Endodermal cell (in vitro differentiated cells): ENCODE measurements at regions not wholly inside any gene's neighbourhood (a gene's known extent, or its start where the extent isn't known, plus 50 kb on each side); places are given as distances from the start of the nearest gene placed in this dataset.

ENCODE experiments used
- DNase-seq: peaks from one replicate; pipeline ENCODE4 v3.0.0-alpha.2; 2017
- H3K27ac ChIP-seq: 2 replicates; pipeline ENCODE4 v1.5.1; 2013; ENCODE audit warnings: mild to moderate bottlenecking, low read depth, low read length, moderate library complexity
- H3K27me3 ChIP-seq: 2 replicates; pipeline ENCODE4 v1.6.1; 2013; ENCODE audit warnings: mild to moderate bottlenecking, low read length, moderate library complexity; ENCODE audit not compliant: insufficient read depth, control insufficient read depth, poor library complexity, severe bottlenecking
- H3K36me3 ChIP-seq: 2 replicates; pipeline ENCODE4 v1.7.0; 2013; ENCODE audit warnings: mild to moderate bottlenecking, low read length, moderate library complexity; ENCODE audit not compliant: control insufficient read depth, insufficient read depth
- H3K4me1 ChIP-seq: one replicate; pipeline ENCODE4 v1.7.0; 2013; ENCODE audit warnings: low read length; ENCODE audit not compliant: control insufficient read depth, insufficient read depth
- H3K4me3 ChIP-seq: 2 replicates; pipeline ENCODE4 v1.5.1; 2013; ENCODE audit warnings: mild to moderate bottlenecking, low read length, moderate library complexity
- H3K9ac ChIP-seq: 2 replicates; pipeline ENCODE4 v1.6.1; 2013; ENCODE audit warnings: mild to moderate bottlenecking, low read length, moderate library complexity; ENCODE audit not compliant: poor library complexity, severe bottlenecking; ENCODE audit errors: extremely low read depth
- H3K9me3 ChIP-seq: 2 replicates; pipeline ENCODE4 v1.6.1; 2013; ENCODE audit warnings: mild to moderate bottlenecking, low read length, moderate library complexity; ENCODE audit not compliant: control insufficient read depth
- H3K27ac Mint-ChIP-seq: 2 replicates; pipeline ENCODE4 v1.8.0; 2020; ENCODE audit warnings: mixed read lengths
- H3K27me3 Mint-ChIP-seq: 2 replicates; pipeline ENCODE4 v1.8.0; 2021; ENCODE audit warnings: mild to moderate bottlenecking, mixed read lengths; ENCODE audit not compliant: insufficient read depth
- H3K36me3 Mint-ChIP-seq: 2 replicates; pipeline ENCODE4 v1.8.0; 2020; ENCODE audit warnings: low read depth, mixed read lengths
- H3K4me1 Mint-ChIP-seq: 2 replicates; pipeline ENCODE4 v1.8.0; 2020; ENCODE audit warnings: mixed read lengths
- H3K4me3 Mint-ChIP-seq: 2 replicates; pipeline ENCODE4 v1.8.0; 2020; ENCODE audit warnings: mild to moderate bottlenecking, moderate library complexity, mixed read lengths
- H3K9me3 Mint-ChIP-seq: 2 replicates; pipeline ENCODE4 v1.8.0; 2020; ENCODE audit warnings: mild to moderate bottlenecking, mixed read lengths
- WGBS, 2 experiments: methylation state at CpG; one replicate each; pipeline versions ENCODE4 v1.1.5 to v1.1.7; 2013; ENCODE audit warnings: missing lambda C conversion rate in 2 of 2, mixed read lengths in 1 of 2; ENCODE audit not compliant: insufficient coverage in 1 of 2, insufficient read length in 1 of 2; 5-methylcytosine and 5-hydroxymethylcytosine counted together
- TF ChIP-seq, protein P1 (sequence below): fragments of 200-600 bp; sonication (generic); conservative IDR thresholded peaks from 2 replicates; pipeline ENCODE4 v1.5.0; 2021; ENCODE audit warnings: antibody characterized with exemption, mild to moderate bottlenecking

DNA sequence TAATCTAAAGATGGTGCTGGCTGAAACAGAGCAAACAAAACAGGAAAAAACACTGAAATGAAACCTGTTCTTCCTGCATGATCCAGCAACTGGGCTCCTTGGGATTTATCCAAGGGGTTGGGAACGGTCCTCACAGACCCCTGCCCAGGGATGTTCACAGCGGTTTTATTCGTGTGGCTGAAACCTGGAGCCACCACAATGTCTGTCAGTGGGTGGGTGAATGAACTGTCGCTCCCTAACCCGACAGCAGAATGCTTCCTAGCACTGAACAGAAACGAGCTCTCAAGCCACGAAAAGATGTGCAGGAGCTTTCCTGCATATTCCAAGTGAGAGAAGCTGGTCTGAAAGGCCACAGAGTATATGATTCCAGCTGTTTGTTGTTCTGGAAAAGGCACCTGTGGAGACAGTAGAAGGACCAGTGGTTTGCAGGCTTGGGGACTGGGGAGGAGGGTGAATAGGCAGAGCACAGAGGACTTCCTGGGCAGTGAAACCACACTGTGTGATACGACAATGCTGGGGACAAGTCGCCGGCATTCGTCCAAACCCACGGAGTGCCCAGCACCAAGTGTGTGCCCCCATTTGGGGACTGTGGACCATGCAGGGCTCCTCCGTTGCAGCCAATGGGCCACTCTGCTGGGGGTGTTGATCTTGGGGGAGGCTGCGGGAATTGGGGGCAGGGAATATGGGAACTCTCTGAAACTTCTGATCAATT, 73.9 kb downstream of the TEX29 start:
- Histone ChIP-seq H3K27ac (no peak overlapping the region), H3K4me1 (no peaks in the 10 kb centered on the region), H3K4me3 (no peak overlapping the region), H3K27me3 (no peaks in the 10 kb centered on the region), H3K36me3 (no peaks in the 10 kb centered on the region), H3K9ac (no peak overlapping the region), H3K9me3 (no peaks in the 10 kb centered on the region)
- Mint-ChIP-seq H3K4me1 (no peaks in the 10 kb centered on the region), H3K36me3 (no peaks in the 10 kb centered on the region), H3K27ac (no peak overlapping the region), H3K27me3 (peaks cover 6% of the 10 kb centered on the region), H3K4me3 (no peak overlapping the region), H3K9me3 (peaks cover 8% of the 10 kb centered on the region)
- 90 to 96% methylated on average over 7 to 14 of the region's 14 CpGs for WGBS, 2 experiments
- TF ChIP-seq, protein P1, sequence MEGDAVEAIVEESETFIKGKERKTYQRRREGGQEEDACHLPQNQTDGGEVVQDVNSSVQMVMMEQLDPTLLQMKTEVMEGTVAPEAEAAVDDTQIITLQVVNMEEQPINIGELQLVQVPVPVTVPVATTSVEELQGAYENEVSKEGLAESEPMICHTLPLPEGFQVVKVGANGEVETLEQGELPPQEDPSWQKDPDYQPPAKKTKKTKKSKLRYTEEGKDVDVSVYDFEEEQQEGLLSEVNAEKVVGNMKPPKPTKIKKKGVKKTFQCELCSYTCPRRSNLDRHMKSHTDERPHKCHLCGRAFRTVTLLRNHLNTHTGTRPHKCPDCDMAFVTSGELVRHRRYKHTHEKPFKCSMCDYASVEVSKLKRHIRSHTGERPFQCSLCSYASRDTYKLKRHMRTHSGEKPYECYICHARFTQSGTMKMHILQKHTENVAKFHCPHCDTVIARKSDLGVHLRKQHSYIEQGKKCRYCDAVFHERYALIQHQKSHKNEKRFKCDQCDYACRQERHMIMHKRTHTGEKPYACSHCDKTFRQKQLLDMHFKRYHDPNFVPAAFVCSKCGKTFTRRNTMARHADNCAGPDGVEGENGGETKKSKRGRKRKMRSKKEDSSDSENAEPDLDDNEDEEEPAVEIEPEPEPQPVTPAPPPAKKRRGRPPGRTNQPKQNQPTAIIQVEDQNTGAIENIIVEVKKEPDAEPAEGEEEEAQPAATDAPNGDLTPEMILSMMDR: no peak
- peak; percentile 15 for DNase-seq

DNA sequence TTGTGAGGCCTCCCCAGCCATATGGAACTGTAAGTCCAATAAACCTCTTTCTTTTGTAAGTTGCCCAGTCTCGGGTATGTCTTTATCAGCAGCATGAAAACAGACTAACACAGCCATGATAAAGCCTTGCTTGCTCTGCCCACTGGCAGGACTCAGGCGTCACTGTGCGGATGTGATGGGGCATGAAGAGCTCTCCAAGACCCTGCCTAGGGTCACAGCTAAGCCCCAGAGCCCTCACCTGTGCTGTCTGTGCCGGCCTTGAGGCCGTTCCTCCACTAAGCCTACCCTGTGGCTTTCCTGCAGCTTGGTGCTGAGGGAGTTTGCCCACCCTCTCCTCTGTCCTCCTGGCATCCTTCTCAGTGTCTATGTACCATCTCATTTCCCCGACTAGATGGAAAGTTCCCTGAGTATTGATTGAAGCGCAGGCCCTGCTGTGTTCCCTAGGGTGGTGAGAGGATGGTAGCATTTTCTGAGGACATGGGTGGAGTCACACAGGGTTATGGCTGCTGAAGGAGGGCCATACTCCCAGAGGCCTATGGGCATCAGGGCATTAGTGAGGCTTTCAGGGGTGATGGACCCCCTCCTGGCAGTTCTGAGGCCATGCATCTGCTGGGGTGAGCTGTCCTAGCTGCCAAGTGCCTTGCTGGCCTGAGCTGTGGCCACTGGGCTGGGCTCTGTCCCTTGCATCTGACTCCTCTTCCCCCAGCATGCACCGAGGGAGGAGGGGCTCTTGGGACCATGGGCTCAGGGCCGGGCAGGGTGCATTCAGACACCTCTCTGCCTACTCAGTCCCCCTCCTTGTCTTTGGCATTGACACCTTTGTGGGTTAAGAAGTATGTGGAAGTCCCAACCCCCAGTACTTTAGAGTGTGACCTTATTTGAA, 75.3 kb downstream of the TEX29 start:
- DNase-seq: peak; percentile 23
- no peak overlapping the region for H3K4me3 Mint-ChIP-seq

DNA sequence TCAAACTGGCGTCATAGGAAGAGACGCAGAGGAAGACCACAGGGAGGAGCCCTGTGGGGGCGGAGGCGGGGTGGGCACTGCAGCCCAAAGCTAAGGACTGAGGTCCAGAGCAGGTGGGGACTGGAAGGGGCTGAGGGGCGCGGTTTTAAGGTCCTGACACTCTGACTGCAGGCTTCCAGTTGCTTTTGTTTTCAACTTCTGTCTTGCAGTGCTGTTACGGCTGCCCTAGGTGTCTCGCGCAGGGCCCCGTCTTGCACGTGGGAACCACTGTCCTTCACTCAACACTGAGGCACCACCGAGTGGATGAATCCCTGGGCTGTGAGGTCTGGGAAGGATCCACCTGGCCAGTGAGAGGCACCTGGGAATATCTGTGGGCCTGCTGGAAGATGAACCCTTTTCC, 76.0 kb downstream of the TEX29 start:
- H3K27me3 Mint-ChIP-seq: peaks cover 6% of the 10 kb centered on the region
- peaks cover 8% of the 10 kb centered on the region for H3K9me3 Mint-ChIP-seq
- H3K36me3 Mint-ChIP-seq: no peaks in the 10 kb centered on the region
- no peak overlapping the region for H3K27ac ChIP-seq
- H3K27ac Mint-ChIP-seq: no peak overlapping the region
- H3K36me3 ChIP-seq: no peaks in the 10 kb centered on the region
- TF ChIP-seq, protein P1: no peak
- no peaks in the 10 kb centered on the region for H3K4me1 ChIP-seq
- no peaks in the 10 kb centered on the region for H3K27me3 ChIP-seq
- no peak overlapping the region for H3K4me3 Mint-ChIP-seq
- no peak overlapping the region for H3K9ac ChIP-seq
- peak; percentile 21 for DNase-seq
- WGBS, 2 experiments: 84 to 86% methylated on average over 6 to 12 of the region's 12 CpGs
- H3K4me3 ChIP-seq: no peak overlapping the region
- no peaks in the 10 kb centered on the region for H3K4me1 Mint-ChIP-seq
- no peaks in the 10 kb centered on the region for H3K9me3 ChIP-seq

More for the DNA sequence above, 75.3 kb downstream of the TEX29 start:
- 91 to 97% methylated on average over 6 to 9 of the region's 9 CpGs for WGBS, 2 experiments
- Histone ChIP-seq H3K9ac (no peak overlapping the region), H3K4me1 (no peaks in the 10 kb centered on the region), H3K36me3 (no peaks in the 10 kb centered on the region), H3K9me3 (no peaks in the 10 kb centered on the region), H3K27ac (no peak overlapping the region), H3K4me3 (no peak overlapping the region), H3K27me3 (no peaks in the 10 kb centered on the region)
- Mint-ChIP-seq H3K36me3 (no peaks in the 10 kb centered on the region), H3K27ac (no peak overlapping the region), H3K9me3 (peaks cover 8% of the 10 kb centered on the region), H3K27me3 (peaks cover 6% of the 10 kb centered on the region), H3K4me1 (no peaks in the 10 kb centered on the region)
- TF ChIP-seq, protein P1: no peak
